SK-N-SH (cell line): ENCODE measurements at regions not wholly inside any gene's neighbourhood (a gene's known extent, or its start where the extent isn't known, plus 50 kb on each side); places are given as distances from the start of the nearest gene placed in this dataset.
"Not testable (repeated sequence)": the region's sequence is repeated elsewhere in the genome, so short reads cannot be mapped to it uniquely, and the experiment has no call there.

ENCODE experiments used
- CTCF ChIA-PET: fragments of 300-600, 350-600 bp; formaldehyde crosslinking; extraction: SDS; loops from one replicate; lab custom pipeline; 2021; lab: Yijun Ruan, JAX
- POLR2A ChIA-PET: fragments of 350-600 bp; sonication (Branson Sonifier 250); formaldehyde crosslinking; extraction: SDS; loops from one replicate; lab custom pipeline; 2020; ENCODE audit warnings: antibody characterized with exemption, inconsistent platforms; lab: Yijun Ruan, JAX
- DNase-seq: peaks from one replicate; pipeline ENCODE4 v3.0.0; 2012
- H2AFZ ChIP-seq: fragments of 200-600 bp; sonication (generic); 2 replicates; pipeline ENCODE4 v1.8.1; 2016; ENCODE audit warnings: antibody characterized with exemption, mild to moderate bottlenecking, low read depth
- H3F3A ChIP-seq: fragments of 200-600 bp; sonication (generic); replicated peaks from 2 replicates; pipeline ENCODE3; 2016; ENCODE audit warnings: antibody characterized with exemption, mild to moderate bottlenecking; ENCODE audit not compliant: insufficient read depth
- H3K27ac ChIP-seq, 2 experiments: fragments of 200-500 bp in 1 of 2; fragments of 200-600 bp in 1 of 2; sonication (Bioruptor generic) in 1 of 2; sonication (generic), shearing (Covaris generic) in 1 of 2; 2 replicates each; pipeline versions ENCODE4 v1.5.1 to v1.6.1; 2014 to 2016; ENCODE audit warnings: low read depth in 2 of 2, inconsistent platforms in 1 of 2, low read length in 1 of 2, mild to moderate bottlenecking in 1 of 2, mixed read lengths in 1 of 2
- H3K27me3 ChIP-seq: fragments of 200-600 bp; sonication (generic), shearing (Covaris generic); 2 replicates; pipeline ENCODE4 v1.6.1; 2016; ENCODE audit warnings: mixed run types; ENCODE audit not compliant: insufficient read depth
- H3K36me3 ChIP-seq, 2 experiments: fragments of 200-500 bp in 1 of 2; fragments of 200-600 bp in 1 of 2; sonication (Bioruptor generic) in 1 of 2; sonication (generic) in 1 of 2; replicated peaks in 1 of 2; 2 replicates each; pipeline versions ENCODE3 to v1.5.1; 2014 to 2016; ENCODE audit warnings: low read length in 1 of 2, mild to moderate bottlenecking in 1 of 2; ENCODE audit not compliant: insufficient read depth in 2 of 2, control insufficient read depth in 1 of 2
- H3K4me1 ChIP-seq, 2 experiments: fragments of 200-500 bp in 1 of 2; fragments of 200-600 bp in 1 of 2; sonication (Bioruptor generic) in 1 of 2; sonication (generic), shearing (Covaris generic) in 1 of 2; 2 replicates each; pipeline versions ENCODE4 v1.5.1 to v1.6.1; 2014 to 2016; ENCODE audit warnings: low read depth in 1 of 2, low read length in 1 of 2, mixed run types in 1 of 2; ENCODE audit not compliant: insufficient read depth in 2 of 2, control insufficient read depth in 1 of 2
- H3K4me2 ChIP-seq: fragments of 200-600 bp; sonication (generic), shearing (Covaris generic); 2 replicates; pipeline ENCODE4 v1.6.1; 2017; ENCODE audit warnings: mixed run types
- H3K4me3 ChIP-seq, 2 experiments: fragments of 200-500 bp in 1 of 2; fragments of 200-600 bp in 1 of 2; sonication (Bioruptor generic) in 1 of 2; sonication (generic), shearing (Covaris generic) in 1 of 2; 2 replicates each; pipeline versions ENCODE4 v1.5.1 to v1.8.1; 2014 to 2016; ENCODE audit warnings: low read depth in 2 of 2, inconsistent platforms in 1 of 2, low read length in 1 of 2, mild to moderate bottlenecking in 1 of 2, mixed read lengths in 1 of 2, moderate library complexity in 1 of 2
- H3K79me2 ChIP-seq: fragments of 200-600 bp; sonication (generic); 2 replicates; pipeline ENCODE4 v1.8.1; 2017; ENCODE audit warnings: mild to moderate bottlenecking; ENCODE audit not compliant: insufficient read depth
- H3K9ac ChIP-seq: fragments of 200-600 bp; sonication (generic); 2 replicates; pipeline ENCODE4 v1.6.1; 2017; ENCODE audit warnings: mixed run types
- H3K9me2 ChIP-seq: fragments of 200-600 bp; sonication (generic); 2 replicates; pipeline ENCODE4 v1.6.1; 2017; ENCODE audit warnings: mixed run types
- H3K9me3 ChIP-seq: fragments of 200-600 bp; sonication (generic); 2 replicates; pipeline ENCODE4 v1.6.1; 2017; ENCODE audit warnings: mixed run types, mild to moderate bottlenecking, moderate library complexity
- H4K20me1 ChIP-seq: fragments of 200-600 bp; sonication (generic); 2 replicates; pipeline ENCODE4 v1.6.1; 2017; ENCODE audit warnings: mild to moderate bottlenecking, mixed run types; ENCODE audit not compliant: insufficient read depth
- EP300 ChIP-seq, 2 experiments: IDR thresholded peaks; 2 replicates each; pipeline versions ENCODE4 v1.4.0 to v1.6.1; 2012; ENCODE audit warnings: borderline replicate concordance in 1 of 2, low read depth in 1 of 2, low read length in 1 of 2
- EZH2phosphoT487 ChIP-seq: fragments of 200-600 bp; sonication (generic); IDR thresholded peaks from 2 replicates; pipeline ENCODE4 v1.6.1; 2017; ENCODE audit warnings: low read depth, mixed run types, mild to moderate bottlenecking, antibody characterized with exemption, moderate library complexity, borderline replicate concordance
- FOSL2 ChIP-seq: IDR thresholded peaks from 2 replicates; pipeline ENCODE4 v1.4.0; 2012; ENCODE audit warnings: low read depth, mild to moderate bottlenecking, moderate library complexity, borderline replicate concordance
- FOXJ3 ChIP-seq: sonication (generic); formaldehyde crosslinking; IDR thresholded peaks from 2 replicates; pipeline ENCODE4 v1.5.1; 2020; ENCODE audit warnings: mild to moderate bottlenecking, missing genetic modification reagents
- JUND ChIP-seq: IDR thresholded peaks from 2 replicates; pipeline ENCODE4 v1.4.0; 2012
- MEF2A ChIP-seq: IDR thresholded peaks from 2 replicates; pipeline ENCODE4 v1.4.0; 2012; ENCODE audit warnings: low read depth, borderline replicate concordance
- MXI1 ChIP-seq: IDR thresholded peaks from 2 replicates; pipeline ENCODE4 v1.6.1; 2012; ENCODE audit warnings: mild to moderate bottlenecking, low read depth, low read length, improper control_type of control experiment
- POLR2AphosphoS5 ChIP-seq: IDR thresholded peaks from 2 replicates; pipeline ENCODE4 v1.6.1; 2012; ENCODE audit warnings: low read depth, low read length
- RCOR1 ChIP-seq: fragments of 150-350 bp; IDR thresholded peaks from 2 replicates; pipeline ENCODE4 v1.6.1; 2017; ENCODE audit warnings: antibody characterized with exemption, low read length
- TAF1 ChIP-seq: IDR thresholded peaks from 2 replicates; pipeline ENCODE4 v1.6.1; 2012; ENCODE audit warnings: low read depth, mild to moderate bottlenecking, low read length, moderate library complexity, borderline replicate concordance
- TCF12 ChIP-seq: IDR thresholded peaks from 2 replicates; pipeline ENCODE4 v1.4.0; 2012
- TEAD4 ChIP-seq: IDR thresholded peaks from 2 replicates; pipeline ENCODE4 v1.4.0; 2012; ENCODE audit warnings: mild to moderate bottlenecking, borderline replicate concordance; ENCODE audit not compliant: insufficient read depth
- YY1 ChIP-seq: IDR thresholded peaks from 2 replicates; pipeline ENCODE4 v1.4.0; 2012; ENCODE audit warnings: low read depth, mild to moderate bottlenecking
- WGBS: methylation state at CpG from one replicate; pipeline ENCODE4 v1.1.6; 2017; ENCODE audit warnings: low lambda C conversion rate; 5-methylcytosine and 5-hydroxymethylcytosine counted together
- TF ChIP-seq, protein P1 (sequence below): IDR thresholded peaks from 2 replicates; pipeline ENCODE4; 2012
- TF ChIP-seq, protein P2 (sequence below): fragments of 150-350 bp; IDR thresholded peaks from 2 replicates; pipeline ENCODE4 v1.6.1; 2017; ENCODE audit warnings: antibody characterized with exemption, low read length, low read depth, borderline replicate concordance
- TF ChIP-seq, protein P3 (sequence below): fragments of 200-600 bp; sonication (generic); IDR thresholded peaks from 2 replicates; pipeline ENCODE4 v1.6.1; 2017; ENCODE audit warnings: antibody characterized with exemption, mild to moderate bottlenecking, moderate library complexity
- TF ChIP-seq, protein P4 (sequence below): IDR thresholded peaks from 2 replicates; pipeline ENCODE4 v1.6.1; 2012; ENCODE audit warnings: mild to moderate bottlenecking, low read depth, low read length, moderate library complexity

DNA sequence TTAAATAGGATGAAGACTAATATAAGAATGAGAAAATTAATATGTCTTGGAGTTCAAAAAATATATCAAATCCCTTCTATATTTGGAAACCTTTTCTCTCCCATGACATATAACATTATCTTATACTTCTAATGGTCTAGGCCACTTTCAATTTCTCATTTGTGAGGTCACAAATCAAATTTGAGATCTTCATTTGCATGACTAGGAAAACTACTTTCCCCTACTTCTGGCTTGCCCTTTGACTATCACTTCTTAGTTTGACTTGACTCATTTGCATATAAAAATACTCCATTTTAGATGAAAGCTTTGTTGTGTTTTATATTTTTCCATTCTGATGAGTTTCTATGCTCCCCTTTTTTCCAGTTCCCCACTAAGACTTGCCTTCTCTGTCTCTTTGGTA lies 598.6 kb upstream of the TBL1XR1 start (continued):
- no peak for TF ChIP-seq MEF2A
- TF ChIP-seq, all 33 proteins: peak for 0

DNA sequence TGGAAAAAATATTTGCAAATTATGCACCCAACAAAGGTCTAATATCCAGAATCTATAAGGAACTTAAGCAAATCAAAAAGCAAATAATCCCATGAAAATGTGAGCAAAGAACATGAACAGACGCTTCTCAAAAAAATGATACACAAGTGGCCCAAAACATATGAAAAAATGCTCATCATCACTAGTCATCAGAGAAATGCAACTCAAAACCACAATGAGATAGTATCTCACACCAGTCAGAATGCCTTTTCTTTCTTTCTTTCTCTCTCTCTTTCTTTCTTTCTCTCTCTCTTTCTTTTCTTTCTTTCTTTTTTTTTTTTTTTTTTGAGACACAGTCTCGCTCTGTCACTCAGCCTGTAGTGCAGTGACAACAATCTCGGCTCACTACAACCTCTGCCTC lies 602.9 kb upstream of the TBL1XR1 start:
- H3K9me3 ChIP-seq, H3K27me3 ChIP-seq, H2AFZ ChIP-seq, H3K36me3 ChIP-seq, H3K79me2 ChIP-seq: not testable (repeated sequence)
- peak overlapping the region in 1 of 2 experiments; percentile 62; a peak in 2 of 4 replicates for H3K27ac ChIP-seq
- TF ChIP-seq EP300 (IDR thresholded peaks at IDR 0.05; ENCODE audit: borderline replicate concordance in 1 of 2, low read depth in 1 of 2, low read length in 1 of 2) (peak in 1 of 2 experiments; percentile 32; a peak in 1 of 4 replicates), FOSL2 (peak; percentile 58; the same call in 1 of the 2 replicates), JUND (peak; percentile 30; the same call in 1 of the 2 replicates), TCF12 (peak; percentile 59; the same call in 1 of the 2 replicates)
- TF ChIP-seq, protein P1, sequence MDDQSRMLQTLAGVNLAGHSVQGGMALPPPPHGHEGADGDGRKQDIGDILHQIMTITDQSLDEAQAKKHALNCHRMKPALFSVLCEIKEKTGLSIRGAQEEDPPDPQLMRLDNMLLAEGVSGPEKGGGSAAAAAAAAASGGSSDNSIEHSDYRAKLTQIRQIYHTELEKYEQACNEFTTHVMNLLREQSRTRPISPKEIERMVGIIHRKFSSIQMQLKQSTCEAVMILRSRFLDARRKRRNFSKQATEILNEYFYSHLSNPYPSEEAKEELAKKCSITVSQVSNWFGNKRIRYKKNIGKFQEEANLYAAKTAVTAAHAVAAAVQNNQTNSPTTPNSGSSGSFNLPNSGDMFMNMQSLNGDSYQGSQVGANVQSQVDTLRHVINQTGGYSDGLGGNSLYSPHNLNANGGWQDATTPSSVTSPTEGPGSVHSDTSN = peak; percentile 48
- TF ChIP-seq, all 33 proteins: peak for 5; not testable (repeated sequence) for 28
- DNase-seq, POLR2A ChIA-PET, H3K9ac ChIP-seq, H3K4me3 ChIP-seq, H4K20me1 ChIP-seq, H3K9me2 ChIP-seq, CTCF ChIA-PET, H3K4me2 ChIP-seq, H3K4me1 ChIP-seq: not testable (repeated sequence)
- 73% methylated on average over 3 of the region's 3 CpGs for WGBS
- peaks cover 16% of the 10 kb centered on the region for H3F3A ChIP-seq

DNA sequence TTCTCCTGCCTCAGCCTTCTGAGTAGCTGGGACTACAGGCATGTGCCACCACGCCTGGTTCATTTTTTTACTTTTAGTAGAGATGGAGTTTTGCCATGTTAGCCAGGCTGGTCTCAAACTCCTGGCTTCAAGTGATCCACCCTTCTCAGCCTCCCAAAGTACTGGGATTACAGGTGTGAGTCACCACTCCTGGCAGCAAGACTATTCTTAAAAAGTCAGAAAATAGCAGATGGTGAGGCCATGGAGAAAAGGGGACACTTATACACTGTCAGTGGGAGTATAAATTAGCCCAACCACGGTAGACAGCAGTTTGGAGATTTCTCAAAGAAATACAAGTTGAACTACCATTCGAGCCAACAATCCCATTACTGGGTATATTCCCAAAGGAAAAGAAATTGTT lies 603.3 kb upstream of the TBL1XR1 start:
- 66% methylated on average over 3 of the region's 3 CpGs for WGBS
- no peak for TF ChIP-seq POLR2AphosphoS5
- no peak for TF ChIP-seq YY1
- no peak for TF ChIP-seq RCOR1
- TF ChIP-seq, protein P2, sequence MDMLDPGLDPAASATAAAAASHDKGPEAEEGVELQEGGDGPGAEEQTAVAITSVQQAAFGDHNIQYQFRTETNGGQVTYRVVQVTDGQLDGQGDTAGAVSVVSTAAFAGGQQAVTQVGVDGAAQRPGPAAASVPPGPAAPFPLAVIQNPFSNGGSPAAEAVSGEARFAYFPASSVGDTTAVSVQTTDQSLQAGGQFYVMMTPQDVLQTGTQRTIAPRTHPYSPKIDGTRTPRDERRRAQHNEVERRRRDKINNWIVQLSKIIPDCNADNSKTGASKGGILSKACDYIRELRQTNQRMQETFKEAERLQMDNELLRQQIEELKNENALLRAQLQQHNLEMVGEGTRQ = no peak
- TF ChIP-seq, protein P3, sequence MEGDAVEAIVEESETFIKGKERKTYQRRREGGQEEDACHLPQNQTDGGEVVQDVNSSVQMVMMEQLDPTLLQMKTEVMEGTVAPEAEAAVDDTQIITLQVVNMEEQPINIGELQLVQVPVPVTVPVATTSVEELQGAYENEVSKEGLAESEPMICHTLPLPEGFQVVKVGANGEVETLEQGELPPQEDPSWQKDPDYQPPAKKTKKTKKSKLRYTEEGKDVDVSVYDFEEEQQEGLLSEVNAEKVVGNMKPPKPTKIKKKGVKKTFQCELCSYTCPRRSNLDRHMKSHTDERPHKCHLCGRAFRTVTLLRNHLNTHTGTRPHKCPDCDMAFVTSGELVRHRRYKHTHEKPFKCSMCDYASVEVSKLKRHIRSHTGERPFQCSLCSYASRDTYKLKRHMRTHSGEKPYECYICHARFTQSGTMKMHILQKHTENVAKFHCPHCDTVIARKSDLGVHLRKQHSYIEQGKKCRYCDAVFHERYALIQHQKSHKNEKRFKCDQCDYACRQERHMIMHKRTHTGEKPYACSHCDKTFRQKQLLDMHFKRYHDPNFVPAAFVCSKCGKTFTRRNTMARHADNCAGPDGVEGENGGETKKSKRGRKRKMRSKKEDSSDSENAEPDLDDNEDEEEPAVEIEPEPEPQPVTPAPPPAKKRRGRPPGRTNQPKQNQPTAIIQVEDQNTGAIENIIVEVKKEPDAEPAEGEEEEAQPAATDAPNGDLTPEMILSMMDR = no peak
- TF ChIP-seq TEAD4 = no peak; the same call in 1 of the 2 replicates
- TF ChIP-seq, protein P4, sequence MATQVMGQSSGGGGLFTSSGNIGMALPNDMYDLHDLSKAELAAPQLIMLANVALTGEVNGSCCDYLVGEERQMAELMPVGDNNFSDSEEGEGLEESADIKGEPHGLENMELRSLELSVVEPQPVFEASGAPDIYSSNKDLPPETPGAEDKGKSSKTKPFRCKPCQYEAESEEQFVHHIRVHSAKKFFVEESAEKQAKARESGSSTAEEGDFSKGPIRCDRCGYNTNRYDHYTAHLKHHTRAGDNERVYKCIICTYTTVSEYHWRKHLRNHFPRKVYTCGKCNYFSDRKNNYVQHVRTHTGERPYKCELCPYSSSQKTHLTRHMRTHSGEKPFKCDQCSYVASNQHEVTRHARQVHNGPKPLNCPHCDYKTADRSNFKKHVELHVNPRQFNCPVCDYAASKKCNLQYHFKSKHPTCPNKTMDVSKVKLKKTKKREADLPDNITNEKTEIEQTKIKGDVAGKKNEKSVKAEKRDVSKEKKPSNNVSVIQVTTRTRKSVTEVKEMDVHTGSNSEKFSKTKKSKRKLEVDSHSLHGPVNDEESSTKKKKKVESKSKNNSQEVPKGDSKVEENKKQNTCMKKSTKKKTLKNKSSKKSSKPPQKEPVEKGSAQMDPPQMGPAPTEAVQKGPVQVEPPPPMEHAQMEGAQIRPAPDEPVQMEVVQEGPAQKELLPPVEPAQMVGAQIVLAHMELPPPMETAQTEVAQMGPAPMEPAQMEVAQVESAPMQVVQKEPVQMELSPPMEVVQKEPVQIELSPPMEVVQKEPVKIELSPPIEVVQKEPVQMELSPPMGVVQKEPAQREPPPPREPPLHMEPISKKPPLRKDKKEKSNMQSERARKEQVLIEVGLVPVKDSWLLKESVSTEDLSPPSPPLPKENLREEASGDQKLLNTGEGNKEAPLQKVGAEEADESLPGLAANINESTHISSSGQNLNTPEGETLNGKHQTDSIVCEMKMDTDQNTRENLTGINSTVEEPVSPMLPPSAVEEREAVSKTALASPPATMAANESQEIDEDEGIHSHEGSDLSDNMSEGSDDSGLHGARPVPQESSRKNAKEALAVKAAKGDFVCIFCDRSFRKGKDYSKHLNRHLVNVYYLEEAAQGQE = no peak
- TF ChIP-seq, protein P1 = peak; percentile 41; the same call in 1 of the 2 replicates
- TF ChIP-seq TAF1 = no peak
- no peak for TF ChIP-seq MXI1
- TF ChIP-seq EZH2phosphoT487 = no peak
- no peak for TF ChIP-seq FOXJ3 (CRISPR knock-in tag)

More for the DNA sequence above, 603.3 kb upstream of the TBL1XR1 start:
- H3K4me2 ChIP-seq = no peak overlapping the region
- H3F3A ChIP-seq = peaks cover 16% of the 10 kb centered on the region
- H3K36me3 ChIP-seq = no peaks in the 10 kb centered on the region
- no peaks in the 10 kb centered on the region for H3K79me2 ChIP-seq
- no peak for DNase-seq
- no peak overlapping the region for H3K9ac ChIP-seq
- H3K27ac ChIP-seq = peak overlapping the region in 1 of 2 experiments; percentile 62; a peak in 2 of 4 replicates
- H3K4me3 ChIP-seq = no peak overlapping the region
- no peak overlapping the region for H2AFZ ChIP-seq
- CTCF ChIA-PET = no interaction called here
- no peaks in the 10 kb centered on the region; a peak in 2 of 4 replicates for H3K4me1 ChIP-seq
- no peaks in the 10 kb centered on the region for H3K27me3 ChIP-seq
- H3K9me3 ChIP-seq = no peaks in the 10 kb centered on the region
- H3K9me2 ChIP-seq = no peaks in the 10 kb centered on the region
- POLR2A ChIA-PET = no interaction called here
- H4K20me1 ChIP-seq = no peaks in the 10 kb centered on the region
